Osteoblast (primary cell): ENCODE measurements at regions not wholly inside any gene's neighbourhood (a gene's known extent, or its start where the extent isn't known, plus 50 kb on each side); places are given as distances from the start of the nearest gene placed in this dataset.
A peak's percentile ranks its signal among the peaks of the same experiment; 100 is the strongest.
"Not testable (repeated sequence)": the region's sequence is repeated elsewhere in the genome, so short reads cannot be mapped to it uniquely, and the experiment has no call there.

Source experiments
- DNase-seq: peaks from one replicate; pipeline ENCODE4 v3.0.0; 2011; ENCODE audit warnings: low spot score, mixed read lengths; ENCODE audit not compliant: insufficient read length; ENCODE audit errors: missing footprints
- H2AFZ ChIP-seq: 2 replicates; pipeline ENCODE4 v1.6.0; 2011; ENCODE audit warnings: mild to moderate bottlenecking, low read length
- H3K27ac ChIP-seq: 2 replicates; pipeline ENCODE4 v1.5.1; 2011; ENCODE audit warnings: mild to moderate bottlenecking, low read depth, low read length, moderate library complexity
- H3K27me3 ChIP-seq: 2 replicates; pipeline ENCODE4 v1.6.0; 2012; ENCODE audit warnings: mild to moderate bottlenecking, control low read depth, inconsistent platforms, low read length, moderate library complexity; ENCODE audit not compliant: insufficient read depth
- H3K36me3 ChIP-seq: 2 replicates; pipeline ENCODE4 v1.5.1; 2011; ENCODE audit warnings: mild to moderate bottlenecking, low read length, control low read depth, moderate library complexity; ENCODE audit not compliant: insufficient read depth
- H3K4me1 ChIP-seq: 2 replicates; pipeline ENCODE4 v1.5.1; 2011; ENCODE audit warnings: mild to moderate bottlenecking, low read length, control low read depth, moderate library complexity; ENCODE audit not compliant: insufficient read depth
- H3K4me2 ChIP-seq: 2 replicates; pipeline ENCODE4 v1.6.0; 2011; ENCODE audit warnings: mild to moderate bottlenecking, low read length; ENCODE audit not compliant: insufficient read depth
- H3K4me3 ChIP-seq: fragments of 200-600 bp; sonication (generic); 3 replicates; pipeline ENCODE4 v1.5.1; 2012; ENCODE audit warnings: mild to moderate bottlenecking, low read length, inconsistent platforms; ENCODE audit not compliant: insufficient read depth
- H3K79me2 ChIP-seq: 2 replicates; pipeline ENCODE4 v1.6.0; 2012; ENCODE audit warnings: mild to moderate bottlenecking, low read length, control low read depth, inconsistent platforms; ENCODE audit not compliant: insufficient read depth
- H3K9me3 ChIP-seq: 2 replicates; pipeline ENCODE4 v1.5.1; 2011; ENCODE audit warnings: low read depth, low read length, control low read depth
- H4K20me1 ChIP-seq: 2 replicates; pipeline ENCODE4 v1.6.0; 2012; ENCODE audit warnings: mild to moderate bottlenecking, low read length, control low read depth; ENCODE audit not compliant: insufficient read depth

DNA sequence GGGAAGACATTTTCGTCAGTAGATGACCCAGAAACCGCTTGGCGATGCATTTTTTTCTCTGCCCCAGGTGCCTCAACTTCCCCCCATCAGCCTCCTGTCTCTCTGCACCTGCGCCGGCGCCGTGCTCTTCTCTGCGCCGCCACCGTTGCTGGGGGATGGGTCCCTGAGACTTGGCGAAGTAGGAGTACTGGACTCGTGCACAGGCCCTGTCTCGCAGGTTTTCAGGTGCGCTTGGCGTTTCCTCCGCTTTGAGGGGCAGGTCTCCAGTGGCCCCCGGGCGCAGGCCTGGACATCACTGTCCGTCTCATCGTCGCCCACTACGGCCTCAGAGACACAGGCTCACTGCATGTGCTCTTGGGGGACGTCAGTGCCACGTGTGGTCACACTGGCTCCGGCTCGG, 532.1 kb downstream of the FOXD4L4 start:
- not testable (repeated sequence) for H3K79me2 ChIP-seq, H2AFZ ChIP-seq, H3K4me1 ChIP-seq, H3K9me3 ChIP-seq, H3K36me3 ChIP-seq, H3K27me3 ChIP-seq, H3K4me3 ChIP-seq, DNase-seq, H4K20me1 ChIP-seq, H3K4me2 ChIP-seq, H3K27ac ChIP-seq

DNA sequence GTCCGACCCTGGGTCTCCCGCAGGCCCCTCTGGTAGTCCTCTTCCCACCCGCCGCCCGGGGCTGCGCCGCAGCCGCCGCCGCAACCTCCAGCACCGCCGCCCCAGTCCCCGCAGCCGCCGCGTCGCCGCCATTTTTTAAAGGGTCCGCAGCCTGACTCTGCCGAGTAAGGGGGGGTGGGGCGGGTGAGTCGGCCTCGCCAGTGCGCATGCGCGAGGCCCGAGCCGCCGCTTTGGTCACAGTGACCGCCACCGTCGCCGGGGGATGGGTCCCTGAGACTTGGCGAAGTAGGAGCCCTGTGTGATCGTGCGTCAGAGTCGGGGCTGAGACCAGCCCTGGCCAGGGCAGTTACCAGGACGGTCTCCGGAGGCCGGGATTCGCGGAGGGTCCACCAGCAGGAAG, 532.8 kb downstream of the FOXD4L4 start:
- peak overlapping the region; percentile 72 for H3K4me3 ChIP-seq
- not testable (repeated sequence) for H3K9me3 ChIP-seq, H3K27me3 ChIP-seq, H4K20me1 ChIP-seq, H3K4me1 ChIP-seq, DNase-seq, H3K36me3 ChIP-seq, H3K79me2 ChIP-seq, H2AFZ ChIP-seq, H3K4me2 ChIP-seq, H3K27ac ChIP-seq

GRCh38 chr9:66278809-66279208, 541.9 kb downstream of the FOXD4L4 start:
- not testable (repeated sequence) for DNase-seq, H4K20me1 ChIP-seq, H3K4me3 ChIP-seq, H3K4me1 ChIP-seq, H3K36me3 ChIP-seq, H3K79me2 ChIP-seq, H3K27me3 ChIP-seq, H3K27ac ChIP-seq, H2AFZ ChIP-seq, H3K4me2 ChIP-seq, H3K9me3 ChIP-seq
